NCI-H146 treated with DMSO at 0.1 percent for 48 hours (cell line): ENCODE measurements at regions not wholly inside any gene's neighbourhood (a gene's known extent, or its start where the extent isn't known, plus 50 kb on each side); places are given as distances from the start of the nearest gene placed in this dataset.

Experiments used
- DNase-seq: peaks from one replicate; lab custom pipeline; 2025; ENCODE audit not compliant: unreplicated experiment; lab: John Stamatoyannopoulos, UW

GRCh38 chr9:118364266-118365106 is 660.3 kb downstream of the TLR4 start:
- no peak for DNase-seq

- no peak for DNase-seq
Measured at GRCh38 chr9:118366228-118366627, 662.0 kb downstream of the TLR4 start.

- no peak for DNase-seq
Measured at GRCh38 chr9:118367383-118367782, 663.2 kb downstream of the TLR4 start.

GRCh38 chr9:118384531-118385100 is 680.4 kb downstream of the TLR4 start:
- DNase-seq, result no peak

- no peak for DNase-seq
Measured at GRCh38 chr9:118395415-118395814, 691.2 kb downstream of the TLR4 start.

GRCh38 chr9:118401546-118401945 is 697.3 kb downstream of the TLR4 start:
- DNase-seq, result no peak

- no peak for DNase-seq
Measured at GRCh38 chr9:118414676-118415075, 710.5 kb downstream of the TLR4 start.

- DNase-seq, result no peak
Measured at GRCh38 chr9:118418887-118419565, 714.8 kb downstream of the TLR4 start.

GRCh38 chr9:118419676-118420075 is 715.5 kb downstream of the TLR4 start:
- no peak for DNase-seq

- DNase-seq, result no peak
Measured at GRCh38 chr9:118422508-118422907, 718.3 kb downstream of the TLR4 start.

- DNase-seq, result no peak
Measured at GRCh38 chr9:118423021-118423420, 718.8 kb downstream of the TLR4 start.

- DNase-seq, result no peak
Measured at GRCh38 chr9:118423721-118424120, 719.5 kb downstream of the TLR4 start.

GRCh38 chr9:118426772-118427171 is 722.6 kb downstream of the TLR4 start:
- DNase-seq, result no peak

GRCh38 chr9:118438810-118439209 is 734.6 kb downstream of the TLR4 start:
- DNase-seq, result no peak

GRCh38 chr9:118439441-118439840 is 735.2 kb downstream of the TLR4 start:
- DNase-seq, result no peak

- no peak for DNase-seq
Measured at GRCh38 chr9:118444403-118444802, 740.2 kb downstream of the TLR4 start.

GRCh38 chr9:118446943-118447639 is 742.9 kb downstream of the TLR4 start:
- no peak for DNase-seq

GRCh38 chr9:118449554-118449953 is 745.4 kb downstream of the TLR4 start:
- no peak for DNase-seq

- DNase-seq, result no peak
Measured at GRCh38 chr9:118455259-118455658, 751.1 kb downstream of the TLR4 start.

- no peak for DNase-seq
Measured at GRCh38 chr9:118455788-118456187, 751.6 kb downstream of the TLR4 start.

GRCh38 chr9:118457171-118458000 is 753.2 kb downstream of the TLR4 start:
- DNase-seq, result no peak
